Retinal pigment epithelial cell (primary cell): ENCODE measurements at regions not wholly inside any gene's neighbourhood (a gene's known extent, or its start where the extent isn't known, plus 50 kb on each side); places are given as distances from the start of the nearest gene placed in this dataset.

Source experiments
- DNase-seq: peaks from one replicate; pipeline ENCODE4 v3.0.0-alpha.2; 2010; ENCODE audit warnings: low read depth
- H3K4me3 ChIP-seq: 2 replicates; pipeline ENCODE4 v1.5.1; 2011; ENCODE audit warnings: mild to moderate bottlenecking, low read length, control low read depth, moderate library complexity
- CTCF ChIP-seq: conservative IDR thresholded peaks from 2 replicates; pipeline ENCODE4 v1.5.1; 2011; ENCODE audit warnings: low read depth, low read length, control low read depth, inconsistent platforms

- TF ChIP-seq CTCF = no peak
- DNase-seq = no peak
- H3K4me3 ChIP-seq = no peak overlapping the region
Measured at GRCh38 chr1:105373681-105374080, 1624.0 kb downstream of the AMY1C start.

DNA sequence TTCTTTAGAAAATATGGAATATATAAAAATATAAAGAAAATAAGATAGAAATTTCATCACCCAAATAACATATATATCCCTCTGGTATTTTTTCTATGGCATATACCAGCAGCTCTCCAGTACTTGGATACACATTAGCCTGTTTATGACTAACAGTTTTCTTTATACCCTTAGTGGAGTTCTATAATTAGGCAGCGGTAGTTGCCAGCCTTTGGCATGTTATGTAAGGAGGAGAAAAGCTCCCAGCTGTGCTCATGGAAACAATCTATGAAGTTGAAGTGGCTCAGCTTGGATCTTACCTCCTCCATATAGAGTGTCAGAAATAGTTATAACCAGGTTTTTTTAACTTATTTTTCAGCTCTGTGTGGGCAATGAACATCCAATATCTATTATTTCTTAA lies 1636.8 kb downstream of the AMY1C start:
- H3K4me3 ChIP-seq = no peak overlapping the region
- TF ChIP-seq CTCF = no peak
- no peak for DNase-seq

DNA sequence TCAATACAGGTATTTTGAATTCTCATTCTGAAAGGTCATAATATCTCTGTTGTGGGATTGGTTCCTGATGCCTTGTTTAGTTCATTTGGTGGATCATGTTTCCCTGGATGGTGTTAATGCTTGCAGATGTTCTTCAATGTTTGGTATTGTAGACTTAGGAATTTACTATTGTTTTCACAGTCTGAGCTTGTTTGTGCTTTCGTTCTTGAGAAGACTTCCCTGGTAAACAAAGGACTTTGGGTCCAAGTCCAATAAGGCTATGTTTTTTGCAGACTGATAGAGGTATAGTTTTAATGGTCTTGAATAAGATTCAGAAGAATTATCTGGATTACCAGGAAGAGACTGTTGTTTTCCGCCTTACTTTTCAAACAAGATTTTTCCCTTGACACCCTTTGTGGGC lies 1646.3 kb downstream of the AMY1C start:
- DNase-seq = no peak
- no peak for TF ChIP-seq CTCF
- no peak overlapping the region for H3K4me3 ChIP-seq

- TF ChIP-seq CTCF = no peak
- no peak for DNase-seq
- H3K4me3 ChIP-seq = no peak overlapping the region
Measured at GRCh38 chr1:105398909-105399308, 1649.2 kb downstream of the AMY1C start.

DNA sequence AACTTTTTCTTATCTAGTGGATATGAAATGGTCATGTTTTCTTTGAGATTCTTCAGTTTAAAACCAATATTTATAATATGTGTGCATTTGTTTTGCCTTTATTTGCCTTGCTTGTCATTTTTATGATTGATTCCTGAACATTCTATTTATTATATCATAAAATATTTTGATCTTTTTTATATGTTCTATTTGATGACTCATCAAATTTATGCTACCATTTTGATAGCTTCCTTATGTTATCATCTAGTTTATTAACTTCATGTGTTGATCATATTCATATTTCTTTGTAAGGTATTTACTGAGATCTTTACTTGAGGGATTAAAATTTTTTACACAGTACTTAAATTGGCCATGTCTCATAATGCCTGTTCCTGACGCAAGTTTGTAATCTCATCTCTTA lies 1650.0 kb downstream of the AMY1C start:
- no peak overlapping the region for H3K4me3 ChIP-seq
- no peak for DNase-seq
- TF ChIP-seq CTCF = no peak

- H3K4me3 ChIP-seq = no peak overlapping the region
- TF ChIP-seq CTCF = no peak
- DNase-seq = no peak
Measured at GRCh38 chr1:105416261-105416660, 1640.2 kb upstream of the PRMT6 start.

GRCh38 chr1:105419030-105419429 lies 1637.4 kb upstream of the PRMT6 start:
- no peak for DNase-seq
- no peak for TF ChIP-seq CTCF

More at GRCh38 chr1:105419030-105419429, 1637.4 kb upstream of the PRMT6 start:
- H3K4me3 ChIP-seq = no peak overlapping the region
